OCI-LY7 (cell line): ENCODE measurements at regions not wholly inside any gene's neighbourhood (a gene's known extent, or its start where the extent isn't known, plus 50 kb on each side); places are given as distances from the start of the nearest gene placed in this dataset.

ENCODE experiments used
- CTCF ChIP-seq: fragments of 200-600 bp; sonication (generic); conservative IDR thresholded peaks from 2 replicates; pipeline ENCODE4 v1.5.1; 2014; ENCODE audit warnings: mild to moderate bottlenecking, antibody characterized with exemption, low read length, moderate library complexity, mixed read lengths
- EZH2phosphoT487 ChIP-seq: fragments of 200-600 bp; sonication (generic); IDR thresholded peaks from 2 replicates; pipeline ENCODE4 v1.6.1; 2018; ENCODE audit warnings: low read depth, borderline replicate concordance, mild to moderate bottlenecking, mixed run types, antibody characterized with exemption, low read length, moderate library complexity, mixed read lengths

GRCh38 chr12:73418541-73418940 is 1119.1 kb upstream of the ATXN7L3B start:
- TF ChIP-seq CTCF, result no peak
- TF ChIP-seq EZH2phosphoT487, result no peak
